ENCODE measurements at regions not wholly inside any gene's neighbourhood (a gene's known extent, or its start where the extent isn't known, plus 50 kb on each side); places are given as distances from the start of the nearest gene placed in this dataset.

GRCh38 chr3:88231632-88232031 is 81.9 kb downstream of the C3orf38 start:
- TF ChIP-seq CTCF (conservative IDR thresholded peaks at IDR 0.05; ENCODE audit: low read depth, low read length) (no peak), EZH2 (IDR thresholded peaks at IDR 0.05; ENCODE audit: low read length, unreplicated experiment) (no peak), EZH2phosphoT487 (IDR thresholded peaks at IDR 0.05; ENCODE audit: borderline replicate concordance, low read length) (no peak)

Measured in PC-3 (cell line).